Heart left ventricle (tissue), 16 donors: ENCODE measurements at regions not wholly inside any gene's neighbourhood (a gene's known extent, or its start where the extent isn't known, plus 50 kb on each side); places are given as distances from the start of the nearest gene placed in this dataset.
A peak's percentile ranks its signal among the peaks of the same experiment; 100 is the strongest.

ENCODE experiments used
- ATAC-seq, 4 donors: fragments of 200-7000 bp; cut with Tn5 transposase; one replicate each; pipeline ENCODE4 v1.9.1; 2020 to 2022; ENCODE audit warnings: moderate library complexity in 4 of 4, mild to moderate bottlenecking in 3 of 4, moderate number of reproducible peaks in 1 of 4
- DNase-seq, 5 donors: peaks; one replicate each; pipeline ENCODE4 v3.0.0-alpha.2; 2020
- H3K27ac ChIP-seq, 12 donors: fragments of 200-600 bp; sonication (generic) in 4 of 12; one replicate each; pipeline versions ENCODE4 v1.5.0 to v1.8.0; 2016 to 2022; ENCODE audit warnings: mild to moderate bottlenecking in 2 of 12
- H3K27me3 ChIP-seq, 9 donors: fragments of 200-600 bp; sonication (generic) in 2 of 9; one replicate each; pipeline versions ENCODE4 v1.5.1 to v1.8.0; 2016 to 2022; ENCODE audit warnings: mild to moderate bottlenecking in 3 of 9
- H3K36me3 ChIP-seq, 9 donors: fragments of 200-600 bp; sonication (generic) in 2 of 9; one replicate each; pipeline versions ENCODE4 v1.5.0 to v1.8.0; 2018 to 2022; ENCODE audit warnings: mild to moderate bottlenecking in 2 of 9
- H3K4me1 ChIP-seq, 12 donors: fragments of 200-600 bp; sonication (generic) in 4 of 12; one replicate each; pipeline versions ENCODE4 v1.5.0 to v1.8.0; 2016 to 2022; ENCODE audit warnings: mild to moderate bottlenecking in 3 of 12
- H3K4me3 ChIP-seq, 12 donors: fragments of 200-600 bp; sonication (generic) in 4 of 12; one replicate each; pipeline versions ENCODE4 v1.5.0 to v1.8.0; 2017 to 2022; ENCODE audit warnings: mild to moderate bottlenecking in 9 of 12, moderate library complexity in 4 of 12
- H3K9me3 ChIP-seq, 12 donors: fragments of 200-600 bp; sonication (generic) in 4 of 12; one replicate each; pipeline versions ENCODE4 v1.5.0 to v1.8.0; 2016 to 2022; ENCODE audit warnings: mild to moderate bottlenecking in 1 of 12
- CTCF ChIP-seq, 12 donors: fragments of 200-600 bp; sonication (generic) in 4 of 12; IDR thresholded peaks; one replicate each; pipeline versions ENCODE4 v1.5.0 to v1.8.0; 2018 to 2022; ENCODE audit warnings: antibody characterized with exemption in 12 of 12, mild to moderate bottlenecking in 5 of 12
- POLR2A ChIP-seq, 2 donors: fragments of 450-650 bp; IDR thresholded peaks; one replicate each; pipeline ENCODE4 v1.6.1; 2017; ENCODE audit warnings: antibody characterized with exemption in 2 of 2, mild to moderate bottlenecking in 2 of 2, moderate library complexity in 2 of 2
- WGBS, 4 donors: extraction: QIAGEN DNeasy Blood & Tissue Kit in 2 of 4; methylation state at CpG; one replicate each; pipeline versions ENCODE4 v1.1.5 to v1.1.7; 2013 to 2018; 5-methylcytosine and 5-hydroxymethylcytosine counted together
- intact Hi-C, 10 donors: fragments of 100-400 bp; cut with DNase I; formaldehyde crosslinking; loops; one replicate each; pipeline versions ENCODE4 v1.11.1 to v1.14.2; 2022
- donor health status: ischemic (EF 13 %, LVEDD 7.1; RV severe dilation, severe dysfunction).
- donor health status: healthy with polysubstance abuse.
- donor health status: DM: no; HTN: yes; CAD: no.
- donor health status: DM: no; HTN: no; CAD: no.
- donor health status: ischemic (EF 25% LVEDD 6.9; RV normal size, moderate dysfunction).
- donor health status: ischemic (EF 25% LVEDD 5.7; RV mildly dilated, moderate dysfunction).
- donor health status: healthy.
- donor health status: DM: yes; HTN: yes; CAD: no.
- donor health status: ischemic (EF 35%, LVEDD 5.7; RV mildly dilated, moderate dysfunction).
- donor health status: nonischemic (EF 11% LVEDD 7.7; RV severe dilation, severe dysfunction).
- donor health status: DM: yes; HTN: yes; CAD: no.
- donor health status: PGD.
- donor health status: ischemic (EF 29% LVEDD 5.4; RV normal size, mild dysfunction).
- donor health status: nonischemic (EF 23%, LVEDD 6.1; RV moderate dilation, normal function).

GRCh38 chr7:155369766-155370165 is 72.1 kb downstream of the INSIG1 start:
- no peak overlapping the region for H3K27ac ChIP-seq
- 41 to 49% (median 45%) methylated on average over 15 of the region's 15 CpGs for WGBS, 4 donors
- H3K9me3 ChIP-seq, result no peaks in the 10 kb centered on the region
- TF ChIP-seq CTCF (IDR thresholded peaks at IDR 0.05), result no peak
- TF ChIP-seq POLR2A (IDR thresholded peaks at IDR 0.05), result no peak
- peaks cover 35 to 70% (median 56%) of the 10 kb centered on the region in 9 donors for H3K27me3 ChIP-seq
- DNase-seq (no peak), ATAC-seq (no peak)
- H3K36me3 ChIP-seq, result no peaks in the 10 kb centered on the region
- peaks cover 0 to 35% (median 26%) of the 10 kb centered on the region in 12 donors for H3K4me1 ChIP-seq
- no peak overlapping the region for H3K4me3 ChIP-seq
- intact Hi-C loops, result loop anchor here in 1 of 10 donors (10.0 kb wide), 1 partner anchor 85 kb away; the partner anchor contains the start of gene EN2

GRCh38 chr7:155371331-155371883 is 73.7 kb downstream of the INSIG1 start:
- no peaks in the 10 kb centered on the region for H3K36me3 ChIP-seq
- ATAC-seq, result peak in 1 of 4 donors; percentile 10
- H3K27ac ChIP-seq, result no peak overlapping the region
- no peak for DNase-seq
- H3K4me3 ChIP-seq, result no peak overlapping the region
- H3K9me3 ChIP-seq, result no peaks in the 10 kb centered on the region
- peaks cover 0 to 48% (median 34%) of the 10 kb centered on the region in 12 donors for H3K4me1 ChIP-seq
- H3K27me3 ChIP-seq, result peaks cover 46 to 77% (median 70%) of the 10 kb centered on the region in 9 donors
- TF ChIP-seq POLR2A (IDR thresholded peaks at IDR 0.05), result no peak
- intact Hi-C loops, result loop anchor here in 1 of 10 donors (10.0 kb wide), 1 partner anchor 83 kb away; the partner anchor contains the start of gene EN2
- WGBS, 4 donors, result 9 to 20% (median 16%) methylated on average over 21 of the region's 21 CpGs

- no peaks in the 10 kb centered on the region for H3K9me3 ChIP-seq
- WGBS, 4 donors, result 2 to 6% (median 3%) methylated on average over 69 to 82 of the region's 82 CpGs
- peak overlapping the region in 2 of 12 donors; percentile 15 to 41 for H3K4me3 ChIP-seq
- TF ChIP-seq POLR2A (IDR thresholded peaks at IDR 0.05), result no peak
- TF ChIP-seq CTCF (IDR thresholded peaks at IDR 0.05), result peak in 11 of 12 donors; percentile 7 to 44 (median 27)
- H3K27me3 ChIP-seq, result peaks cover 46 to 84% (median 77%) of the 10 kb centered on the region in 9 donors
- H3K36me3 ChIP-seq, result no peaks in the 10 kb centered on the region
- no peak for DNase-seq
- H3K27ac ChIP-seq, result no peak overlapping the region
- H3K4me1 ChIP-seq, result peaks cover 0 to 48% (median 34%) of the 10 kb centered on the region in 12 donors
- intact Hi-C loops, result loop anchor here in 1 of 10 donors (10.0 kb wide), 1 partner anchor 83 kb away; the partner anchor contains the start of gene EN2
- peak in 3 of 4 donors; percentile 33 to 59 (median 41) for ATAC-seq
Observed at GRCh38 chr7:155371884-155372781, 74.5 kb downstream of the INSIG1 start.

GRCh38 chr7:155372782-155373358 is 75.2 kb downstream of the INSIG1 start:
- WGBS, 4 donors, result 3 to 4% (median 4%) methylated on average over 28 of the region's 28 CpGs
- peaks cover 51 to 92% (median 84%) of the 10 kb centered on the region in 9 donors for H3K27me3 ChIP-seq
- ATAC-seq, result no peak

More at GRCh38 chr7:155372782-155373358, 75.2 kb downstream of the INSIG1 start:
- Histone ChIP-seq H3K9me3 (no peaks in the 10 kb centered on the region), H3K36me3 (no peaks in the 10 kb centered on the region), H3K27ac (no peak overlapping the region), H3K4me1 (peaks cover 0 to 52% (median 37%) of the 10 kb centered on the region in 12 donors), H3K4me3 (peak overlapping the region; percentile 3 to 41 (median 31))
- no peak for DNase-seq
- TF ChIP-seq CTCF (IDR thresholded peaks at IDR 0.05) (no peak), POLR2A (IDR thresholded peaks at IDR 0.05) (no peak)
- intact Hi-C loops, result loop anchor here in 1 of 10 donors (10.0 kb wide), 1 partner anchor 82 kb away; the partner anchor contains the start of gene EN2
